Lower leg skin (tissue), 3 donors: ENCODE measurements at regions not wholly inside any gene's neighbourhood (a gene's known extent, or its start where the extent isn't known, plus 50 kb on each side); places are given as distances from the start of the nearest gene placed in this dataset.

Experiments used
- CTCF ChIP-seq, 3 donors: fragments of 450-650 bp; IDR thresholded peaks; one replicate each; pipeline ENCODE4 v1.5.1; 2016; ENCODE audit warnings: antibody characterized with exemption in 3 of 3, mild to moderate bottlenecking in 3 of 3, moderate library complexity in 2 of 3
- POLR2A ChIP-seq, 2 donors: fragments of 450-650 bp; IDR thresholded peaks; one replicate each; pipeline ENCODE4 v1.6.1; 2016 to 2017; ENCODE audit warnings: antibody characterized with exemption in 2 of 2, mild to moderate bottlenecking in 1 of 2, moderate library complexity in 1 of 2

- TF ChIP-seq CTCF (IDR thresholded peaks at IDR 0.05) (no peak), POLR2A (IDR thresholded peaks at IDR 0.05) (no peak)
Observed at GRCh38 chr4:110748071-110748470, 125.2 kb upstream of the PITX2 start.
